Left ventricle myocardium superior (tissue), 1 donor: ENCODE measurements at regions not wholly inside any gene's neighbourhood (a gene's known extent, or its start where the extent isn't known, plus 50 kb on each side); places are given as distances from the start of the nearest gene placed in this dataset.
"Not testable (repeated sequence)": the region's sequence is repeated elsewhere in the genome, so short reads cannot be mapped to it uniquely, and the experiment has no call there.

Experiments
- ATAC-seq: fragments of 200-7000 bp; cut with Tn5 transposase; one replicate; pipeline ENCODE4 v1.9.1; 2020; ENCODE audit warnings: mild to moderate bottlenecking, moderate library complexity
- DNase-seq: peaks from one replicate; pipeline ENCODE4 v3.0.0-alpha.2; 2020
- intact Hi-C: fragments of 100-400 bp; cut with micrococcal nuclease; formaldehyde crosslinking; loops from one replicate; pipeline ENCODE4 v1.11.0; 2022
- donor health status: DM: no; HTN: yes; CAD: no; lungs with severe emphysema.

- ATAC-seq (no peak), DNase-seq (no peak)
- intact Hi-C loops: no loop called here
These were observed 88.6 kb upstream of the CTDP1 start for GRCh38 chr18:79591032-79591308.

- ATAC-seq, DNase-seq, intact Hi-C loops: not testable (repeated sequence)
These were observed 86.9 kb upstream of the CTDP1 start for GRCh38 chr18:79592684-79593083.

GRCh38 chr18:79595876-79596374 lies 83.7 kb upstream of the CTDP1 start:
- peak; percentile 2 for DNase-seq
- intact Hi-C loops: no loop called here
- ATAC-seq: no peak

- DNase-seq (peak; percentile 13), ATAC-seq (no peak)
- intact Hi-C loops: no loop called here
These were observed 83.0 kb upstream of the CTDP1 start for GRCh38 chr18:79596446-79597175.

- intact Hi-C loops: no loop called here
- DNase-seq: peak; percentile 8
- no peak for ATAC-seq
These were observed 82.3 kb upstream of the CTDP1 start for GRCh38 chr18:79597176-79597830.

GRCh38 chr18:79597831-79598632 lies 81.6 kb upstream of the CTDP1 start:
- intact Hi-C loops: no loop called here
- ATAC-seq (no peak), DNase-seq (peak; percentile 14)

GRCh38 chr18:79598633-79599175 lies 80.9 kb upstream of the CTDP1 start:
- ATAC-seq (no peak), DNase-seq (peak; percentile 16)
- intact Hi-C loops: no loop called here

- DNase-seq: peak; percentile 17
- intact Hi-C loops: no loop called here
- ATAC-seq: no peak
These were observed 80.1 kb upstream of the CTDP1 start for GRCh38 chr18:79599441-79599931.

GRCh38 chr18:79600141-79600540 lies 79.5 kb upstream of the CTDP1 start:
- intact Hi-C loops: no loop called here
- DNase-seq (peak; percentile 28), ATAC-seq (no peak)

GRCh38 chr18:79600596-79600995 lies 79.0 kb upstream of the CTDP1 start:
- no peak for DNase-seq
- no peak for ATAC-seq
- intact Hi-C loops: no loop called here

GRCh38 chr18:79601234-79601633 lies 78.4 kb upstream of the CTDP1 start:
- intact Hi-C loops: no loop called here
- DNase-seq (peak; percentile 2), ATAC-seq (no peak)

GRCh38 chr18:79603321-79604204 lies 76.0 kb upstream of the CTDP1 start:
- no peak for ATAC-seq
- intact Hi-C loops: no loop called here

GRCh38 chr18:79604205-79604912 lies 75.2 kb upstream of the CTDP1 start:
- DNase-seq (peak; percentile 14), ATAC-seq (no peak)
- intact Hi-C loops: no loop called here

More at GRCh38 chr18:79603321-79604204, 76.0 kb upstream of the CTDP1 start:
- DNase-seq: peak; percentile 19

- intact Hi-C loops: no loop called here
These were observed 74.4 kb upstream of the CTDP1 start for GRCh38 chr18:79604913-79605880.

GRCh38 chr18:79606071-79606470 lies 73.5 kb upstream of the CTDP1 start:
- ATAC-seq, intact Hi-C loops, DNase-seq: not testable (repeated sequence)

More at GRCh38 chr18:79604913-79605880, 74.4 kb upstream of the CTDP1 start:
- ATAC-seq (no peak), DNase-seq (peak; percentile 24)

- ATAC-seq (no peak), DNase-seq (peak; percentile 27)
- intact Hi-C loops: no loop called here
These were observed 72.8 kb upstream of the CTDP1 start for GRCh38 chr18:79606621-79607331.
